Lower lobe of right lung (tissue), 2 donors: ENCODE measurements at regions not wholly inside any gene's neighbourhood (a gene's known extent, or its start where the extent isn't known, plus 50 kb on each side); places are given as distances from the start of the nearest gene placed in this dataset.

ENCODE experiments used
- ATAC-seq, 2 donors: fragments of 200-7000 bp; cut with Tn5 transposase; one replicate each; pipeline ENCODE4 v1.9.1; 2020 to 2022; ENCODE audit warnings: mild to moderate bottlenecking in 2 of 2, moderate library complexity in 2 of 2
- DNase-seq: peaks from one replicate; pipeline ENCODE4 v3.0.0-alpha.2; 2020
- H3K27ac ChIP-seq: fragments of 200-600 bp; one replicate; pipeline ENCODE4 v1.8.0; 2022
- H3K27me3 ChIP-seq: fragments of 200-600 bp; one replicate; pipeline ENCODE4 v1.8.0; 2022; ENCODE audit warnings: low read depth
- H3K36me3 ChIP-seq: fragments of 200-600 bp; one replicate; pipeline ENCODE4 v1.8.0; 2022; ENCODE audit warnings: mild to moderate bottlenecking
- H3K4me1 ChIP-seq: fragments of 200-600 bp; one replicate; pipeline ENCODE4 v1.8.0; 2022
- H3K4me3 ChIP-seq: fragments of 200-600 bp; one replicate; pipeline ENCODE4 v1.8.0; 2022; ENCODE audit warnings: mild to moderate bottlenecking
- H3K9me3 ChIP-seq: fragments of 200-600 bp; one replicate; pipeline ENCODE4 v1.8.0; 2022
- CTCF ChIP-seq: fragments of 200-600 bp; IDR thresholded peaks from one replicate; pipeline ENCODE4 v1.8.0; 2022; ENCODE audit warnings: antibody characterized with exemption, mild to moderate bottlenecking
- intact Hi-C: fragments of 100-400 bp; cut with DNase I; formaldehyde crosslinking; loops from one replicate; pipeline ENCODE4 v1.11.0; 2022
- donor health status: DM: no; HTN: yes; CAD: no; lungs with severe emphysema.

- H3K27me3 ChIP-seq: no peaks in the 10 kb centered on the region
- no peaks in the 10 kb centered on the region for H3K4me1 ChIP-seq
- intact Hi-C loops: no loop called here
- H3K9me3 ChIP-seq: no peaks in the 10 kb centered on the region
- DNase-seq (no peak), ATAC-seq (no peak)
- no peak overlapping the region for H3K4me3 ChIP-seq
- no peak for TF ChIP-seq CTCF
- no peak overlapping the region for H3K27ac ChIP-seq
- H3K36me3 ChIP-seq: no peaks in the 10 kb centered on the region
Observed at GRCh38 chr14:44438936-44439335, 68.1 kb downstream of the FSCB start.

DNA sequence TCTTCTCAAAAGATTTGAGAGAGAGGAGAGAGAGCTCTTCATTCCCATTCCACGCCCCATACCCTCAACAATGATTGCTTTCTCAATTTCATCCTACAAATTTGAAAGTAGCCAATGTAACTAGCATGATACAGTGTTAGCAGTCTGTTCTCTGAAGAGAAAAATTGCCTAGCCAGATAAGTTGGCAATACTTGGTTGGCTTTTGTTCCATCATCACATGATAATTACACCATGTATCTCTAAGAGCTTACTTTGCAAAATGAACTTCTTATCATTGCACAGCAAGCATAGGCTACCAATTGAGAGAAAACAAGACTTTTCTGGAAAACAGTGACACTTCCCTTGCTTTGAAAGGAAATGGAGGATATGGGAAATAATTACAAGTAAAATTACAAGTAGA, 68.9 kb downstream of the FSCB start:
- intact Hi-C loops: no loop called here

DNA sequence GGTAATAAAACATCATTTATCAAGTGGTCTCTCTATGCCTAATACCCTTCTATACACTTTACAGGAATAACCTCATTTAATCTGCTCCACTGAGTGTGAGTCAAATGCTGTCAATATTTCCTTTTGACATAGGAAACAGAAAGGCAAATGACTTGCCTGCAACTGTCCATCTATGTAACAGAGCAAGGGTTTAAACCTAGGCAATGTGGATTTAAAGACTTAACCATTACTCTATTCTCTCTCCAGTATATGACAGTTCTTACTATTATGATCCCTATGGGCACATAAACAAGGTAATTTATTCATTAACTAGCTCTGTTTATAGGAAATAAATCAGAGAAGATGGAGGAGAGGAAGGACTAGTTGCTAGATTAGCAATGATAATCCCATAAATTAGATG, 70.6 kb downstream of the FSCB start:
- DNase-seq (no peak), ATAC-seq (no peak)
- no peak overlapping the region for H3K4me3 ChIP-seq
- intact Hi-C loops: no loop called here
- no peak for TF ChIP-seq CTCF
- no peak overlapping the region for H3K27ac ChIP-seq
- no peaks in the 10 kb centered on the region for H3K4me1 ChIP-seq
- H3K36me3 ChIP-seq: no peaks in the 10 kb centered on the region
- no peaks in the 10 kb centered on the region for H3K27me3 ChIP-seq
- no peaks in the 10 kb centered on the region for H3K9me3 ChIP-seq

More for the DNA sequence above, 68.9 kb downstream of the FSCB start:
- no peak for TF ChIP-seq CTCF
- H3K36me3 ChIP-seq: no peaks in the 10 kb centered on the region
- ATAC-seq: no peak
- no peak overlapping the region for H3K27ac ChIP-seq
- no peaks in the 10 kb centered on the region for H3K27me3 ChIP-seq
- DNase-seq: no peak
- H3K4me1 ChIP-seq: no peaks in the 10 kb centered on the region
- no peak overlapping the region for H3K4me3 ChIP-seq
- H3K9me3 ChIP-seq: no peaks in the 10 kb centered on the region

DNA sequence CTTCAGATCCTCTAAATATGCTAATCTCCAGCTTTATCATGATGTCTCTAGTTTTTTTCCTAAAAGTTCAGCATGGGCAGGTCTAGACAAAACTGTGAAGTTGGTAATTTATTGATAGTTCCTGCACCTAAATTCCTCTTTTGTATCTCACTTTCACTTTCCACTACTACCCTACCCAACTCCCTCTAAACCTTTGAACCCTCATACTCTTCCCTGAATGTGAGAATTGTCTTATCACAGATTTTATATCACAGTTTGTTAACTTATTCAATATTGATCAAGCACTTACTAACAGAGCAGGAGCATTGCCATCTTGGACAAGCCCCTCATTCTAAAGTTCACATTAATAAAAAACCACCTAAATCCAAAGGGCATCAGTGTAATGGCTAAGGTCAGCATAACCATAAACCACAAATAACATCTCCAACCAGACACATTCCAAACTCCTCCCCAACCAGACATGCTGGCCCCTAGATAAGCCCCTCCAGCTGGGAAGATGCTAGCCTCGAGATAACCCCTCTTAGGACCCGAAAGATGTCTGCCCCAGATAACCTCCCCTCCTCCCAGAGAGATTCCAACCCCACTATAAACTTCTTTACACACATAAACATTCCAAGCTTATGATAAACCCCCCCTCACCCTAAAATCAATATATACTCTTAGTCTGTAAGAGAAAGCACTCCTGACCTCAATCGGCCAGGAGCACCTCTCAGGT, 78.7 kb downstream of the FSCB start:
- intact Hi-C loops: no loop called here
- H3K4me3 ChIP-seq: no peak overlapping the region
- no peaks in the 10 kb centered on the region for H3K9me3 ChIP-seq
- H3K4me1 ChIP-seq: no peaks in the 10 kb centered on the region
- no peaks in the 10 kb centered on the region for H3K36me3 ChIP-seq
- no peak overlapping the region for H3K27ac ChIP-seq
- ATAC-seq (no peak), DNase-seq (no peak)
- no peak for TF ChIP-seq CTCF
- H3K27me3 ChIP-seq: no peaks in the 10 kb centered on the region

GRCh38 chr14:44422699-44423098, 84.4 kb downstream of the FSCB start:
- intact Hi-C loops: no loop called here
- DNase-seq (no peak), ATAC-seq (no peak)
- H3K36me3 ChIP-seq: no peaks in the 10 kb centered on the region
- no peak overlapping the region for H3K27ac ChIP-seq
- H3K27me3 ChIP-seq: no peaks in the 10 kb centered on the region
- H3K9me3 ChIP-seq: no peaks in the 10 kb centered on the region
- no peaks in the 10 kb centered on the region for H3K4me1 ChIP-seq
- TF ChIP-seq CTCF: no peak
- no peak overlapping the region for H3K4me3 ChIP-seq
